C4-2B (cell line): ENCODE measurements at regions not wholly inside any gene's neighbourhood (a gene's known extent, or its start where the extent isn't known, plus 50 kb on each side); places are given as distances from the start of the nearest gene placed in this dataset.

Experiments
- CTCF ChIP-seq: fragments of 450-650 bp; conservative IDR thresholded peaks from 2 replicates; pipeline ENCODE4 v1.5.1; 2017; ENCODE audit warnings: mild to moderate bottlenecking
- ZFX ChIP-seq: fragments of 450-650 bp; IDR thresholded peaks from 2 replicates; pipeline ENCODE4 v1.6.1; 2017

- TF ChIP-seq CTCF (no peak), ZFX (no peak)
Measured at GRCh38 chr4:78990938-78991810, 51.9 kb upstream of the PAQR3 start.
